ENCODE measurements at regions not wholly inside any gene's neighbourhood (a gene's known extent, or its start where the extent isn't known, plus 50 kb on each side); places are given as distances from the start of the nearest gene placed in this dataset.
"Not testable (repeated sequence)": the region's sequence is repeated elsewhere in the genome, so short reads cannot be mapped to it uniquely, and the experiment has no call there.

DNA sequence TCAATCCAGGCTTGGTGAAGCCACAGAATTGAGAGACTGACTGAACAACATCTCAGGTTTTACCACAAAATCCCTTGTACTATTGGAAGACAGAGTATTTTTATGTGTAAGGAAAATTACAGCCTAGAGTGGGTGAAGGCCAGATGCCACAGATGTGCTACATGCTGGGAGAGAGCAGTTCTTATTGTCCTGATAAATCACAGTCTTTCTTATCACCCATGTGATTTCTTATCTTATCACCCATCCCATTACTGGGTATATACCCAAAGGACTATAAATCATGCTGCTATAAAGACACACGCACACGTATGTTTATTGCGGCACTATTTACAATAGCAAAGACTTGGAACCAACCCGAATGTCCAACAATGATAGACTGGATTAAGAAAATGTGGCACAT lies 1008.0 kb upstream of the DDX18 start:
- H2AK5ac ChIP-seq (ENCODE audit: low read depth, low read length); H3K27me3 ChIP-seq (ENCODE audit: control insufficient read depth, insufficient read depth, low read length); BruUV-seq (replicated peaks); H3K27ac ChIP-seq (ENCODE audit: insufficient read depth, low read length); H3K4me3 ChIP-seq (ENCODE audit: insufficient read depth, low read depth, low read length); H2AK9ac ChIP-seq (replicated peaks; ENCODE audit: low read depth, low read length, poor library complexity); H4K20me1 ChIP-seq (ENCODE audit: insufficient read depth, low read length); H3K14ac ChIP-seq (replicated peaks; ENCODE audit: low read depth, low read length); in situ Hi-C loops (cut with MboI; ENCODE audit: low sequenced_read_pairs); H3K4ac ChIP-seq (ENCODE audit: low read depth, low read length); H3K9me1 ChIP-seq (ENCODE audit: insufficient read depth, low read length); intact Hi-C loops (cut with micrococcal nuclease); H2BK5ac ChIP-seq (ENCODE audit: low read depth, low read length, poor library complexity, severe bottlenecking); ATAC-seq (ENCODE audit: low read depth); H3K18ac ChIP-seq (ENCODE audit: low read depth, low read length); H3K4me1 ChIP-seq (ENCODE audit: control insufficient read depth, insufficient read depth, low read length); POLR2A ChIA-PET (ENCODE audit: unreplicated experiment); H3K56ac ChIP-seq (ENCODE audit: extremely low read depth, insufficient read depth, low read length); DNase-seq; H2BK20ac ChIP-seq (ENCODE audit: low read depth, low read length); H4K5ac ChIP-seq (ENCODE audit: low read depth, low read length); H4K8ac ChIP-seq (ENCODE audit: low read depth in 2 of 2, low read length in 2 of 2); H3K9me3 ChIP-seq (ENCODE audit: control insufficient read depth, insufficient read depth, low read length); H2BK120ac ChIP-seq (ENCODE audit: low read depth, low read length); H3K79me1 ChIP-seq (ENCODE audit: low read depth in 1 of 2, low read length in 2 of 2); H3K36me3 ChIP-seq (ENCODE audit: control insufficient read depth, insufficient read depth, low read length); dilution Hi-C loops (cut with HindIII; ENCODE audit: low sequenced_read_pairs, unreplicated experiment); H3K9ac ChIP-seq (ENCODE audit: low read depth, low read length); H4K91ac ChIP-seq (ENCODE audit: insufficient read depth, low read depth, low read length); H2BK15ac ChIP-seq (ENCODE audit: low read depth, low read length); H3K4me2 ChIP-seq (ENCODE audit: low read depth, low read length); H3K23ac ChIP-seq (ENCODE audit: low read depth, low read length); H2AFZ ChIP-seq (replicated peaks; ENCODE audit: low read length, poor library complexity): not testable (repeated sequence)
- WGBS, 2 experiments (ENCODE audit: extremely low coverage in 2 of 2, insufficient read length in 1 of 2): no CpG with 5 or more reads among the region's 4 CpGs
- CTCF ChIA-PET: interaction anchor here (0.6 kb wide), 1 partner anchor 43 kb away, joined by 3 read pairs; no protein-coding TSS in a partner anchor
